Frontal cortex (tissue), 3 donors: ENCODE measurements at regions not wholly inside any gene's neighbourhood (a gene's known extent, or its start where the extent isn't known, plus 50 kb on each side); places are given as distances from the start of the nearest gene placed in this dataset.

Source experiments
- DNase-seq, 2 donors: peaks; one replicate each; pipeline ENCODE4 v3.0.0; 2012; ENCODE audit warnings: low spot score in 2 of 2
- FAIRE-seq: peaks from 2 replicates; lab custom pipeline; 2012; peaks lifted over from hg19 to GRCh38; lab: Jason Lieb, UNC
- donor health status: control.
- donor health status: control.
- donor health status: control.

- DNase-seq (no peak), FAIRE-seq (no peak)
Observed at GRCh38 chr19:29263305-29264135, 50.6 kb upstream of the UQCRFS1 start.

- FAIRE-seq = no peak
- DNase-seq = no peak
Observed at GRCh38 chr19:29264897-29265296, 51.9 kb upstream of the UQCRFS1 start.

GRCh38 chr19:29265436-29265835 lies 52.5 kb upstream of the UQCRFS1 start:
- DNase-seq = no peak
- no peak for FAIRE-seq

GRCh38 chr19:29266001-29266400 lies 53.0 kb upstream of the UQCRFS1 start:
- FAIRE-seq (no peak), DNase-seq (no peak)

- FAIRE-seq (no peak), DNase-seq (no peak)
Observed at GRCh38 chr19:29266603-29267002, 53.7 kb upstream of the UQCRFS1 start.

- no peak for FAIRE-seq
- DNase-seq = no peak
Observed at GRCh38 chr19:29267701-29268100, 54.8 kb upstream of the UQCRFS1 start.

- DNase-seq (no peak), FAIRE-seq (no peak)
Observed at GRCh38 chr19:29268103-29268502, 55.2 kb upstream of the UQCRFS1 start.

GRCh38 chr19:29268721-29269393 lies 55.9 kb upstream of the UQCRFS1 start:
- no peak for DNase-seq
- no peak for FAIRE-seq

GRCh38 chr19:29269641-29270040 lies 56.7 kb upstream of the UQCRFS1 start:
- FAIRE-seq = no peak

GRCh38 chr19:29271341-29271740 lies 58.4 kb upstream of the UQCRFS1 start:
- DNase-seq = no peak
- FAIRE-seq = no peak

More at GRCh38 chr19:29269641-29270040, 56.7 kb upstream of the UQCRFS1 start:
- DNase-seq = no peak

- FAIRE-seq (no peak), DNase-seq (no peak)
Observed at GRCh38 chr19:29271911-29272310, 59.0 kb upstream of the UQCRFS1 start.

- FAIRE-seq = no peak
- no peak for DNase-seq
Observed at GRCh38 chr19:29273000-29273640, 60.2 kb upstream of the UQCRFS1 start.

GRCh38 chr19:29275266-29275665 lies 62.3 kb upstream of the UQCRFS1 start:
- FAIRE-seq (no peak), DNase-seq (no peak)

GRCh38 chr19:29277102-29277501 lies 64.2 kb upstream of the UQCRFS1 start:
- DNase-seq (no peak), FAIRE-seq (no peak)

- DNase-seq (no peak), FAIRE-seq (no peak)
Observed at GRCh38 chr19:29278716-29279115, 65.8 kb upstream of the UQCRFS1 start.

- FAIRE-seq = no peak
- DNase-seq = no peak
Observed at GRCh38 chr19:29283366-29283765, 70.4 kb upstream of the UQCRFS1 start.

- DNase-seq (no peak), FAIRE-seq (no peak)
Observed at GRCh38 chr19:29285187-29285687, 72.3 kb upstream of the UQCRFS1 start.

GRCh38 chr19:29285878-29286277 lies 72.9 kb upstream of the UQCRFS1 start:
- DNase-seq (peak in 1 of 2 donors; percentile 35), FAIRE-seq (no peak)

- no peak for DNase-seq
- FAIRE-seq = no peak
Observed at GRCh38 chr19:29287061-29287460, 74.1 kb upstream of the UQCRFS1 start.

- DNase-seq = no peak
- no peak for FAIRE-seq
Observed at GRCh38 chr19:29288256-29288655, 75.3 kb upstream of the UQCRFS1 start.

- DNase-seq (no peak), FAIRE-seq (no peak)
Observed at GRCh38 chr19:29289020-29289419, 76.1 kb upstream of the UQCRFS1 start.
